Skeletal muscle satellite cell (primary cell): ENCODE measurements at regions not wholly inside any gene's neighbourhood (a gene's known extent, or its start where the extent isn't known, plus 50 kb on each side); places are given as distances from the start of the nearest gene placed in this dataset.

ENCODE experiments used
- H3K27me3 ChIP-seq: 2 replicates; pipeline ENCODE4 v1.7.0; 2013; ENCODE audit warnings: low read length; ENCODE audit not compliant: control insufficient read depth, insufficient read depth
- H3K36me3 ChIP-seq: 2 replicates; pipeline ENCODE4 v1.7.0; 2013; ENCODE audit warnings: mild to moderate bottlenecking, control low read depth, low read length; ENCODE audit not compliant: insufficient read depth
- H3K4me1 ChIP-seq: 2 replicates; pipeline ENCODE4 v1.7.0; 2013; ENCODE audit warnings: low read length; ENCODE audit not compliant: control insufficient read depth, insufficient read depth
- H3K4me2 ChIP-seq: 2 replicates; pipeline ENCODE4 v1.7.0; 2013; ENCODE audit warnings: mild to moderate bottlenecking, low read length
- H3K4me3 ChIP-seq: 2 replicates; pipeline ENCODE4 v1.7.0; 2013; ENCODE audit warnings: low read length
- H3K9ac ChIP-seq: 2 replicates; pipeline ENCODE4 v1.7.0; 2013; ENCODE audit warnings: mild to moderate bottlenecking, low read depth, low read length, moderate library complexity
- H3K9me3 ChIP-seq: replicated peaks from 2 replicates; pipeline ENCODE4 v1.7.0; 2013; ENCODE audit warnings: mild to moderate bottlenecking, control low read depth, low read length

GRCh38 chr5:1974501-1975405 is 92.0 kb upstream of the IRX4 start:
- no peaks in the 10 kb centered on the region for H3K4me1 ChIP-seq
- H3K9ac ChIP-seq = no peak overlapping the region

GRCh38 chr5:1974081-1974480 is 91.4 kb upstream of the IRX4 start:
- no peaks in the 10 kb centered on the region for H3K4me1 ChIP-seq

More at GRCh38 chr5:1974501-1975405, 92.0 kb upstream of the IRX4 start:
- Histone ChIP-seq H3K9me3 (no peaks in the 10 kb centered on the region), H3K36me3 (no peaks in the 10 kb centered on the region), H3K4me2 (no peak overlapping the region), H3K27me3 (no peaks in the 10 kb centered on the region), H3K4me3 (no peak overlapping the region)

GRCh38 chr5:1973391-1974013 is 90.8 kb upstream of the IRX4 start:
- Histone ChIP-seq H3K36me3 (no peaks in the 10 kb centered on the region), H3K4me3 (no peak overlapping the region), H3K9me3 (no peaks in the 10 kb centered on the region), H3K9ac (no peak overlapping the region), H3K4me2 (no peak overlapping the region), H3K27me3 (no peaks in the 10 kb centered on the region), H3K4me1 (no peaks in the 10 kb centered on the region)

More at GRCh38 chr5:1974081-1974480, 91.4 kb upstream of the IRX4 start:
- Histone ChIP-seq H3K4me2 (no peak overlapping the region), H3K36me3 (no peaks in the 10 kb centered on the region), H3K27me3 (no peaks in the 10 kb centered on the region), H3K9me3 (no peaks in the 10 kb centered on the region), H3K4me3 (no peak overlapping the region), H3K9ac (no peak overlapping the region)

- H3K9ac ChIP-seq = no peak overlapping the region
- H3K27me3 ChIP-seq = peaks cover 3% of the 10 kb centered on the region
- H3K9me3 ChIP-seq = no peaks in the 10 kb centered on the region
- H3K4me3 ChIP-seq = no peak overlapping the region
- H3K4me2 ChIP-seq = no peak overlapping the region
- H3K4me1 ChIP-seq = no peaks in the 10 kb centered on the region
- no peaks in the 10 kb centered on the region for H3K36me3 ChIP-seq
These were observed 89.2 kb upstream of the IRX4 start for GRCh38 chr5:1971944-1972343.

- Histone ChIP-seq H3K4me1 (no peaks in the 10 kb centered on the region), H3K36me3 (no peaks in the 10 kb centered on the region), H3K4me3 (no peak overlapping the region), H3K27me3 (peaks cover 6% of the 10 kb centered on the region), H3K4me2 (no peak overlapping the region), H3K9me3 (no peaks in the 10 kb centered on the region), H3K9ac (no peak overlapping the region)
These were observed 85.0 kb upstream of the IRX4 start for GRCh38 chr5:1967736-1968135.

- Histone ChIP-seq H3K9ac (no peak overlapping the region), H3K27me3 (peaks cover 6% of the 10 kb centered on the region), H3K9me3 (no peaks in the 10 kb centered on the region), H3K4me1 (no peaks in the 10 kb centered on the region), H3K36me3 (no peaks in the 10 kb centered on the region), H3K4me3 (no peak overlapping the region), H3K4me2 (no peak overlapping the region)
These were observed 83.7 kb upstream of the IRX4 start for GRCh38 chr5:1966461-1966860.

- H3K36me3 ChIP-seq = no peaks in the 10 kb centered on the region
- no peak overlapping the region for H3K4me2 ChIP-seq
- H3K4me1 ChIP-seq = no peaks in the 10 kb centered on the region
- peaks cover 6% of the 10 kb centered on the region for H3K27me3 ChIP-seq
- no peak overlapping the region for H3K4me3 ChIP-seq
- no peak overlapping the region for H3K9ac ChIP-seq
- peaks cover 4% of the 10 kb centered on the region for H3K9me3 ChIP-seq
These were observed 83.2 kb upstream of the IRX4 start for GRCh38 chr5:1965925-1966324.

- Histone ChIP-seq H3K9me3 (peaks cover 4% of the 10 kb centered on the region), H3K9ac (no peak overlapping the region), H3K36me3 (no peaks in the 10 kb centered on the region), H3K4me1 (no peaks in the 10 kb centered on the region), H3K27me3 (peaks cover 6% of the 10 kb centered on the region), H3K4me3 (no peak overlapping the region), H3K4me2 (no peak overlapping the region)
These were observed 81.3 kb upstream of the IRX4 start for GRCh38 chr5:1963941-1964451.

GRCh38 chr5:1963358-1963757 is 80.6 kb upstream of the IRX4 start:
- Histone ChIP-seq H3K4me1 (no peaks in the 10 kb centered on the region), H3K4me3 (no peak overlapping the region), H3K36me3 (no peaks in the 10 kb centered on the region), H3K4me2 (no peak overlapping the region), H3K9me3 (peaks cover 4% of the 10 kb centered on the region), H3K9ac (no peak overlapping the region), H3K27me3 (peaks cover 6% of the 10 kb centered on the region)

GRCh38 chr5:1962619-1963355 is 80.1 kb upstream of the IRX4 start:
- Histone ChIP-seq H3K4me2 (no peak overlapping the region), H3K9ac (no peak overlapping the region), H3K36me3 (no peaks in the 10 kb centered on the region), H3K9me3 (peaks cover 4% of the 10 kb centered on the region), H3K4me1 (no peaks in the 10 kb centered on the region), H3K4me3 (no peak overlapping the region), H3K27me3 (peaks cover 6% of the 10 kb centered on the region)

GRCh38 chr5:1961952-1962595 is 79.3 kb upstream of the IRX4 start:
- Histone ChIP-seq H3K4me1 (no peaks in the 10 kb centered on the region), H3K9me3 (peaks cover 4% of the 10 kb centered on the region), H3K27me3 (peaks cover 3% of the 10 kb centered on the region), H3K4me3 (no peak overlapping the region), H3K36me3 (no peaks in the 10 kb centered on the region), H3K4me2 (no peak overlapping the region), H3K9ac (no peak overlapping the region)
